GM20000 (cell line): ENCODE measurements at regions not wholly inside any gene's neighbourhood (a gene's known extent, or its start where the extent isn't known, plus 50 kb on each side); places are given as distances from the start of the nearest gene placed in this dataset.

Experiments used
- DNase-seq: peaks from one replicate; pipeline ENCODE4 v3.0.0; 2012; ENCODE audit warnings: low spot score
- CTCF ChIP-seq: IDR thresholded peaks from 2 replicates; pipeline ENCODE4 v1.5.1; 2012; ENCODE audit warnings: mild to moderate bottlenecking, control low read depth; ENCODE audit errors: extremely low read depth, missing control alignments

- TF ChIP-seq CTCF: no peak
- no peak for DNase-seq
These were observed 240.4 kb downstream of the SYK start for GRCh38 chr9:91042024-91042423.

- TF ChIP-seq CTCF: no peak
- DNase-seq: no peak
These were observed 240.9 kb downstream of the SYK start for GRCh38 chr9:91042541-91042940.

- TF ChIP-seq CTCF: no peak
- DNase-seq: no peak
These were observed 241.6 kb downstream of the SYK start for GRCh38 chr9:91043056-91043810.

GRCh38 chr9:91043811-91044175 is 242.2 kb downstream of the SYK start:
- TF ChIP-seq CTCF: no peak
- DNase-seq: no peak

GRCh38 chr9:91044354-91044753 is 242.7 kb downstream of the SYK start:
- DNase-seq: no peak
- no peak for TF ChIP-seq CTCF

- DNase-seq: no peak
- no peak for TF ChIP-seq CTCF
These were observed 243.4 kb downstream of the SYK start for GRCh38 chr9:91045041-91045440.

GRCh38 chr9:91047529-91047928 is 245.9 kb downstream of the SYK start:
- no peak for TF ChIP-seq CTCF
- no peak for DNase-seq
